OCI-LY7 (cell line): ENCODE measurements at regions not wholly inside any gene's neighbourhood (a gene's known extent, or its start where the extent isn't known, plus 50 kb on each side); places are given as distances from the start of the nearest gene placed in this dataset.

ENCODE experiments used
- BruUV-seq: library from RNA; stranded (reverse); fragments of 400-500 nt; replicated peaks from 2 replicates; lab custom pipeline; 2021; lab: Mats Ljungman, UMichigan
- CTCF ChIA-PET: fragments of 300-600 bp; sonication (Branson Sonifier 250); formaldehyde crosslinking; loops from one replicate; lab custom pipeline; 2022; ENCODE audit warnings: antibody characterized with exemption; ENCODE audit not compliant: unreplicated experiment; lab: Charles Lee
- POLR2A ChIA-PET: fragments of 300-600 bp; sonication (Branson Sonifier 250); formaldehyde crosslinking; loops from one replicate; lab custom pipeline; 2022; ENCODE audit warnings: antibody characterized with exemption; lab: Charles Lee
- DNase-seq: peaks from one replicate; pipeline ENCODE4 v3.0.0-alpha.2; 2015; ENCODE audit warnings: low spot score
- H2AFZ ChIP-seq: fragments of 200-600 bp; sonication (generic), shearing (Covaris generic); 2 replicates; pipeline ENCODE4 v1.6.1; 2014; ENCODE audit warnings: mild to moderate bottlenecking, antibody characterized with exemption, low read length, moderate library complexity
- H3K27ac ChIP-seq: fragments of 200-600 bp; sonication (generic); 2 replicates; pipeline ENCODE4 v1.5.1; 2014; ENCODE audit warnings: mixed run types, low read depth, mild to moderate bottlenecking, moderate library complexity, low read length, inconsistent platforms; ENCODE audit not compliant: poor library complexity, severe bottlenecking
- H3K36me3 ChIP-seq: fragments of 200-600 bp; sonication (generic); 2 replicates; pipeline ENCODE4 v1.6.1; 2014; ENCODE audit warnings: mild to moderate bottlenecking, antibody characterized with exemption, low read length, moderate library complexity, mixed read lengths; ENCODE audit not compliant: insufficient read depth
- H3K4me1 ChIP-seq: fragments of 200-600 bp; sonication (generic); 2 replicates; pipeline ENCODE4 v1.5.1; 2014; ENCODE audit warnings: mild to moderate bottlenecking, low read length; ENCODE audit not compliant: insufficient read depth, poor library complexity, severe bottlenecking
- H3K4me2 ChIP-seq: fragments of 200-600 bp; sonication (generic); 2 replicates; pipeline ENCODE4 v1.6.1; 2014; ENCODE audit warnings: mild to moderate bottlenecking, low read length
- H3K4me3 ChIP-seq: fragments of 200-600 bp; sonication (generic); 2 replicates; pipeline ENCODE4 v1.5.1; 2014; ENCODE audit warnings: mild to moderate bottlenecking, low read depth, low read length; ENCODE audit not compliant: poor library complexity, severe bottlenecking
- H3K79me2 ChIP-seq: fragments of 200-600 bp; sonication (generic); 2 replicates; pipeline ENCODE4 v1.6.1; 2016; ENCODE audit warnings: low read depth, mild to moderate bottlenecking, low read length, moderate library complexity, mixed read lengths; ENCODE audit not compliant: insufficient read depth
- H3K9me2 ChIP-seq: fragments of 200-600 bp; sonication (generic); 2 replicates; pipeline ENCODE4 v1.6.1; 2016; ENCODE audit warnings: mild to moderate bottlenecking, low read length, mixed read lengths; ENCODE audit not compliant: insufficient read depth
- H3K9me3 ChIP-seq: fragments of 200-600 bp; sonication (generic); 2 replicates; pipeline ENCODE4 v1.6.1; 2014; ENCODE audit warnings: mild to moderate bottlenecking, mixed run types, low read length, mixed read lengths
- H4K20me1 ChIP-seq: fragments of 200-600 bp; sonication (generic); 2 replicates; pipeline ENCODE4 v1.6.1; 2014; ENCODE audit warnings: mild to moderate bottlenecking, antibody characterized with exemption, low read length, moderate library complexity, mixed read lengths; ENCODE audit not compliant: insufficient read depth
- CTCF ChIP-seq: fragments of 200-600 bp; sonication (generic); conservative IDR thresholded peaks from 2 replicates; pipeline ENCODE4 v1.5.1; 2014; ENCODE audit warnings: mild to moderate bottlenecking, antibody characterized with exemption, low read length, moderate library complexity, mixed read lengths
- EZH2phosphoT487 ChIP-seq: fragments of 200-600 bp; sonication (generic); IDR thresholded peaks from 2 replicates; pipeline ENCODE4 v1.6.1; 2018; ENCODE audit warnings: low read depth, borderline replicate concordance, mild to moderate bottlenecking, mixed run types, antibody characterized with exemption, low read length, moderate library complexity, mixed read lengths
- intact Hi-C: fragments of 100-400 bp; cut with micrococcal nuclease; formaldehyde crosslinking; loops from one replicate; pipeline ENCODE4 v1.10.0; 2022; ENCODE audit not compliant: unreplicated experiment

- H3K4me3 ChIP-seq = no peak overlapping the region
- no peaks in the 10 kb centered on the region for H3K4me1 ChIP-seq
- H3K27ac ChIP-seq = no peak overlapping the region
- CTCF ChIA-PET = no interaction called here
- no peaks in the 10 kb centered on the region for H3K79me2 ChIP-seq
- no peaks in the 10 kb centered on the region for H3K36me3 ChIP-seq
- no peaks in the 10 kb centered on the region for H3K9me2 ChIP-seq
- no peak overlapping the region for H3K4me2 ChIP-seq
- intact Hi-C loops = no loop called here
- H4K20me1 ChIP-seq = no peaks in the 10 kb centered on the region
- DNase-seq = no peak
- POLR2A ChIA-PET = interaction anchor here (1.9 kb wide), 1 partner anchor 11 kb away, joined by 5 read pairs; no protein-coding TSS in a partner anchor
- TF ChIP-seq EZH2phosphoT487 (no peak), CTCF (no peak)
- BruUV-seq = no TSS peak
- no peaks in the 10 kb centered on the region for H3K9me3 ChIP-seq
- no peak overlapping the region for H2AFZ ChIP-seq
Measured at GRCh38 chr2:128686881-128687555, 368.4 kb upstream of the HS6ST1 start.

- H3K4me2 ChIP-seq = no peak overlapping the region
- ChIA-PET CTCF (no interaction called here), POLR2A (interaction anchor here (1.9 kb wide), 1 partner anchor 11 kb away, joined by 5 read pairs; no protein-coding TSS in a partner anchor)
- no peaks in the 10 kb centered on the region for H3K9me2 ChIP-seq
- BruUV-seq = no TSS peak
- intact Hi-C loops = no loop called here
- H3K27ac ChIP-seq = no peak overlapping the region
- no peaks in the 10 kb centered on the region for H3K36me3 ChIP-seq
- no peak for TF ChIP-seq CTCF
- no peak for TF ChIP-seq EZH2phosphoT487
- no peaks in the 10 kb centered on the region for H3K79me2 ChIP-seq
- H3K4me1 ChIP-seq = no peaks in the 10 kb centered on the region
- no peak overlapping the region for H3K4me3 ChIP-seq
- H4K20me1 ChIP-seq = no peaks in the 10 kb centered on the region
- no peaks in the 10 kb centered on the region for H3K9me3 ChIP-seq
- no peak overlapping the region for H2AFZ ChIP-seq
- no peak for DNase-seq
Measured at GRCh38 chr2:128687565-128687964, 368.9 kb upstream of the HS6ST1 start.

- Histone ChIP-seq H3K4me1 (no peaks in the 10 kb centered on the region), H2AFZ (no peak overlapping the region), H3K9me3 (no peaks in the 10 kb centered on the region), H3K4me3 (no peak overlapping the region), H4K20me1 (no peaks in the 10 kb centered on the region), H3K79me2 (no peaks in the 10 kb centered on the region), H3K36me3 (no peaks in the 10 kb centered on the region), H3K4me2 (no peak overlapping the region), H3K9me2 (no peaks in the 10 kb centered on the region), H3K27ac (no peak overlapping the region)
- ChIA-PET POLR2A (no interaction called here), CTCF (no interaction called here)
- TF ChIP-seq CTCF (no peak), EZH2phosphoT487 (no peak)
- no TSS peak for BruUV-seq
- no peak for DNase-seq
- intact Hi-C loops = no loop called here
Measured at GRCh38 chr2:128689971-128690370, 371.3 kb upstream of the HS6ST1 start.
